Ishikawa (cell line): ENCODE measurements at regions not wholly inside any gene's neighbourhood (a gene's known extent, or its start where the extent isn't known, plus 50 kb on each side); places are given as distances from the start of the nearest gene placed in this dataset.

Experiments used
- CEBPB ChIP-seq: IDR thresholded peaks from 2 replicates; pipeline ENCODE4 v1.6.1; 2012
- CREB1 ChIP-seq: IDR thresholded peaks from 2 replicates; pipeline ENCODE4 v1.6.1; 2012; ENCODE audit warnings: low read depth
- EGR1 ChIP-seq: IDR thresholded peaks from 2 replicates; pipeline ENCODE4 v1.6.1; 2012
- EP300 ChIP-seq: IDR thresholded peaks from 2 replicates; pipeline ENCODE4 v1.6.1; 2012; ENCODE audit warnings: borderline replicate concordance
- FOXM1 ChIP-seq: IDR thresholded peaks from 2 replicates; pipeline ENCODE4 v1.6.1; 2012; ENCODE audit warnings: low read depth, borderline replicate concordance
- NFIC ChIP-seq: IDR thresholded peaks from 2 replicates; pipeline ENCODE4 v1.6.1; 2012
- RAD21 ChIP-seq: IDR thresholded peaks from 2 replicates; pipeline ENCODE4 v1.6.1; 2012; ENCODE audit warnings: low read depth
- TAF1 ChIP-seq: IDR thresholded peaks from 2 replicates; pipeline ENCODE4 v1.6.1; 2012; ENCODE audit warnings: low read depth, mild to moderate bottlenecking
- TCF12 ChIP-seq: IDR thresholded peaks from 2 replicates; pipeline ENCODE4 v1.6.1; 2012; ENCODE audit warnings: low read depth
- TEAD4 ChIP-seq: IDR thresholded peaks from 2 replicates; pipeline ENCODE4 v1.6.1; 2012
- YY1 ChIP-seq: IDR thresholded peaks from 2 replicates; pipeline ENCODE4 v1.6.1; 2012; ENCODE audit warnings: low read depth
- ZBTB7A ChIP-seq: IDR thresholded peaks from 2 replicates; pipeline ENCODE4 v1.6.1; 2012; ENCODE audit warnings: low read depth
- TF ChIP-seq, protein P1 (sequence below): IDR thresholded peaks from 2 replicates; pipeline ENCODE4 v1.6.1; 2012
- TF ChIP-seq, protein P2 (sequence below): IDR thresholded peaks from 2 replicates; pipeline ENCODE4 v1.6.1; 2012
- TF ChIP-seq, protein P3 (sequence below): IDR thresholded peaks from 2 replicates; pipeline ENCODE4 v1.6.1; 2012; ENCODE audit warnings: low read depth, mild to moderate bottlenecking

DNA sequence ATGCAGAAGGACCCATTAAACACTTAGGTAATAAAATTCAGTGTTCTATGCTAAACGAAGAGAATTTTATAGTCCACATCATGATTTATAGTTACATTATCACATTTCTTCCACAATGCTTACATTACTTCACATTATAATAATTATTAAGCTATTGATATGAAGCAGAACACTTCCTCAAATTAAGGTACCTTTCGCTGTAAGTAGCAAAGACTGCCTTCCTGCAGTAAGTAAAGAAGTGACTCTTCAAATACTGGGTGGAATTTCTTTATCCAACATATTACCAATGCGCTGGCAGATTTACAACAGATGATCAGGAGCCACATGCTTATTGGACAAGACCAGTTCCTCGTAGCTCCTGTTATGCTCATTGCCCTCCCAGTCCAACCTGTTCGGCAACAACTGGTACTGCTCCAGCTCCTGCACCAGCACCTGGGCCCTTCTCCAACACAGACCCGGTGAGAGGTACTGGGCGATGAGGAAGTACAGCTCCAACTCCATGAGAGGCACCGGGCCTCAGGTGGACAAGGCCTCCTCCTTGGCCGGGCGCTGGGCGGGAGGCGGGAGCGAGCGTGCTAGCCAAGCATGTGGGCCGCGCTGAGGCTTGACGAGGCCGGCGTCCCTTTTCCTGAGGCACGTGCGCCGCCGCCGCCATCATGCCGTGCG is 210.7 kb upstream of the ATP2B1 start:
- TF ChIP-seq EGR1, result no peak

DNA sequence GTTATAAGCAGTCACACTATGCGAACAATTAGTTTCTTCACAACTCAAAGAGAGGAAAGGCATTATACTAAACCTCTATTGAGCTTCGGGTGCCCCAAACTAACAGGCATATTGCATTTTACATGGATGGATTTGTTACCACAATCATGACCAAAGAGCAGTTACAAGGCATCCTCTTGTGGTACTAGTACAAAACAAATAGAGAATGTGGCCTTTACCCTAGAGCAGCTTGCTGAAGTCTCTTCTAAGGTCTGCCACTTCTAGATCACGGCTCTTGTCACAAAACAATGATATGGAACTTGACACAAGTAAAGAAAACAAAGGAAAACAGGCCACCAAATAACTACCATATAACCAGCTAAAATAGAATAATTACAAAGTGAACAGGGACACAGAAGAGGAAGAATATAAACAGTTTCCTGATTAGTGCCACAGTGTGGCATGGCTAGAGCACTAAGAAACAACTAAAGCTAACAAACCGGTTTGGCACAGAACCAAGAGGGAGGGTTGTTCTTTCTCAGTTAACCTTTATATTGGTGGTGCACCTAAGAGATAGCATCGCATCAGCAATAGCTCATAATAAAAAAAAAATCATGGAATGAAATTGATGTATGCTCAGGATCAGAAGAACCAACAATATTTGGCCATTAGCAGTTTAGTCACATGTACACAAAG is 209.7 kb upstream of the ATP2B1 start:
- TF ChIP-seq, protein P1, sequence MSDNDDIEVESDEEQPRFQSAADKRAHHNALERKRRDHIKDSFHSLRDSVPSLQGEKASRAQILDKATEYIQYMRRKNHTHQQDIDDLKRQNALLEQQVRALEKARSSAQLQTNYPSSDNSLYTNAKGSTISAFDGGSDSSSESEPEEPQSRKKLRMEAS, result no peak
- TF ChIP-seq, protein P2, sequence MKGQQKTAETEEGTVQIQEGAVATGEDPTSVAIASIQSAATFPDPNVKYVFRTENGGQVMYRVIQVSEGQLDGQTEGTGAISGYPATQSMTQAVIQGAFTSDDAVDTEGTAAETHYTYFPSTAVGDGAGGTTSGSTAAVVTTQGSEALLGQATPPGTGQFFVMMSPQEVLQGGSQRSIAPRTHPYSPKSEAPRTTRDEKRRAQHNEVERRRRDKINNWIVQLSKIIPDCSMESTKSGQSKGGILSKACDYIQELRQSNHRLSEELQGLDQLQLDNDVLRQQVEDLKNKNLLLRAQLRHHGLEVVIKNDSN, result no peak
- TF ChIP-seq CEBPB, result no peak

DNA sequence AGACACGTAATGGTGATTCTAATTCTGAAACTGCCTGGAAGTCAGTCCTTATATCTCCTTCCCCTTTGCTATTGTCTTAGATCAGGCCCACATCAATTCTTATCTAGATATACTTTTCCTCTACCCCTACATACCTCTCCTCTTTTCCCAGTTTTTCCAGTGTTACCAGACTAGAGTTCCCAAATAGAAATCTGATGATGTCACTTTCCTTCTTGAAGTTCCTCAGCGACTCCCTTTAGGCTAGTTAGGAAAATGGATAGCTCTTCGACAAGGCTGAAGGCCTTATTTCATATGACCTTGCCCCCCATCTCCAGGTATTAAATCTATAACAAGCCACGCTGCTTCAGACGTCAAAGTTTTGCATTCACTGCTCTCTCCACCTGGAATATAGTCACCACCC is 201.1 kb upstream of the ATP2B1 start:
- TF ChIP-seq TAF1, result no peak

DNA sequence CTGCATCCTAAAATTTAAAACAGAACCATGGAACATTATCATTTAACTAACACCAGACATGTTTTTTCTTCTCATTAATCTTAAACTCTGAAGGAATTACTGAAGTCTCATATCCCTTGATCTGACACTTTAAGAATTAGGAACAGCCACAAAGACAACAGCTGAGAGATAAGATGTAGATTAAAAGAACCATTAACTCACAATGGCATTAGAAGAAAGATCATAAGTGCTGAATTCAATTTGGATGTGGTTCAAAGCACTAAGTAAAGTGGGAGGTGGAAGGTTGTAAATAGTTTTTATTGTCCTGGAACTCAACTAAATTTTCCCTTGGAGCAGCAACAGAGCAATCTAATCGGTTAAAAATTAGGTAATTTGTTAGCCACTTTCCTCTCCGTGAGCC is 199.0 kb upstream of the ATP2B1 start:
- no peak for TF ChIP-seq CEBPB
- TF ChIP-seq, protein P3, sequence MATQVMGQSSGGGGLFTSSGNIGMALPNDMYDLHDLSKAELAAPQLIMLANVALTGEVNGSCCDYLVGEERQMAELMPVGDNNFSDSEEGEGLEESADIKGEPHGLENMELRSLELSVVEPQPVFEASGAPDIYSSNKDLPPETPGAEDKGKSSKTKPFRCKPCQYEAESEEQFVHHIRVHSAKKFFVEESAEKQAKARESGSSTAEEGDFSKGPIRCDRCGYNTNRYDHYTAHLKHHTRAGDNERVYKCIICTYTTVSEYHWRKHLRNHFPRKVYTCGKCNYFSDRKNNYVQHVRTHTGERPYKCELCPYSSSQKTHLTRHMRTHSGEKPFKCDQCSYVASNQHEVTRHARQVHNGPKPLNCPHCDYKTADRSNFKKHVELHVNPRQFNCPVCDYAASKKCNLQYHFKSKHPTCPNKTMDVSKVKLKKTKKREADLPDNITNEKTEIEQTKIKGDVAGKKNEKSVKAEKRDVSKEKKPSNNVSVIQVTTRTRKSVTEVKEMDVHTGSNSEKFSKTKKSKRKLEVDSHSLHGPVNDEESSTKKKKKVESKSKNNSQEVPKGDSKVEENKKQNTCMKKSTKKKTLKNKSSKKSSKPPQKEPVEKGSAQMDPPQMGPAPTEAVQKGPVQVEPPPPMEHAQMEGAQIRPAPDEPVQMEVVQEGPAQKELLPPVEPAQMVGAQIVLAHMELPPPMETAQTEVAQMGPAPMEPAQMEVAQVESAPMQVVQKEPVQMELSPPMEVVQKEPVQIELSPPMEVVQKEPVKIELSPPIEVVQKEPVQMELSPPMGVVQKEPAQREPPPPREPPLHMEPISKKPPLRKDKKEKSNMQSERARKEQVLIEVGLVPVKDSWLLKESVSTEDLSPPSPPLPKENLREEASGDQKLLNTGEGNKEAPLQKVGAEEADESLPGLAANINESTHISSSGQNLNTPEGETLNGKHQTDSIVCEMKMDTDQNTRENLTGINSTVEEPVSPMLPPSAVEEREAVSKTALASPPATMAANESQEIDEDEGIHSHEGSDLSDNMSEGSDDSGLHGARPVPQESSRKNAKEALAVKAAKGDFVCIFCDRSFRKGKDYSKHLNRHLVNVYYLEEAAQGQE, result no peak
- TF ChIP-seq CREB1, result no peak
- TF ChIP-seq, protein P1, result no peak
- no peak for TF ChIP-seq TCF12
- no peak for TF ChIP-seq YY1
- no peak for TF ChIP-seq FOXM1
- no peak for TF ChIP-seq TEAD4
- no peak for TF ChIP-seq RAD21
- no peak for TF ChIP-seq TAF1
- no peak for TF ChIP-seq ZBTB7A
- TF ChIP-seq NFIC, result no peak
- TF ChIP-seq EP300, result no peak
- TF ChIP-seq, protein P2, result no peak
- no peak for TF ChIP-seq EGR1

DNA sequence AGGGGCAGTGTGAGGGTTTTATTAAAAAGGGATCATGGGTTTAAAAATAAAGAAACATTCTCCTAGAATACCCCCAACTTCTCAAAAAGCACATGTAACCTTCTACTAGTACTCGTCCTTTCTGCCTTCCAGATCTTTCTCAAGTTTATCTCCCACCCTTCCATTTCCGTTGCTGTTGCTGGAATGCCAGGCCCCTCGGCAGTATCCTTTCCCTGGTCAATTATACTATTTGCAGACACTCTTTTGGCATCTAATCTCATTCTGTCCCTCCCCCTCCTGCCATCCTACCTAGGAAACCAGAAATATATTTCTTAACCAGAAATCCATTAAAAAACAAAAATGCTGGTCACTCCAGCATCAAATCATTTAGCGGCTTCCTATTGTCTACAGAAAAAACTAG is 198.2 kb upstream of the ATP2B1 start:
- TF ChIP-seq EGR1 (no peak), CREB1 (no peak), ZBTB7A (no peak), TAF1 (no peak), YY1 (no peak), NFIC (no peak)

DNA sequence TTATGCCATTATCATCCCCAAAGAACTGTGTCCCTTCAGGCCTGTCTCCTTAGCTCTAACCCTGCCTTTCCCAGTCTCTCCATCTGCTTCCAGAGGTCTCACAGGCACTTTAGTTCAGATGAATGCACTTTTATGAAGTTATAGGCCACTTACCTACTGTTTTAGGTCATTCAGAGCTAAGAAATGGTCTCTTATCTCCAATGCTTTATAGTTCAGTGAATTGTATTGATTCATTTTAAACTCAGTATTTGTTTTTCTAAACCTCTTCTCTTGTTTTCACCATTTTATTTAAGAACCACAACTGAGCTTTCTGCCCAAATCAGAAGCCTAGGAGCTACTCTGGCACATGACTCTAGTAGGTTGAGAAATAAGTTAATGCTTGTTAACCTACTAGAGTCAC is 197.5 kb upstream of the ATP2B1 start:
- TF ChIP-seq, protein P1, result no peak
- TF ChIP-seq RAD21 (no peak), EP300 (no peak), CREB1 (no peak), CEBPB (no peak), TEAD4 (no peak), TAF1 (no peak), FOXM1 (no peak), TCF12 (no peak), EGR1 (no peak), ZBTB7A (no peak)
- TF ChIP-seq, protein P2, result no peak
- TF ChIP-seq, protein P3, result no peak
